Duodenal mucosa (tissue), 2 donors: ENCODE measurements at regions not wholly inside any gene's neighbourhood (a gene's known extent, or its start where the extent isn't known, plus 50 kb on each side); places are given as distances from the start of the nearest gene placed in this dataset.

Experiments used
- H3K27ac ChIP-seq: one replicate; pipeline ENCODE4 v1.7.0; 2013; ENCODE audit warnings: low read depth, low read length
- H3K27me3 ChIP-seq, 2 donors: one replicate each; pipeline ENCODE4 v1.7.0; 2013; ENCODE audit warnings: low read length in 2 of 2, control low read depth in 1 of 2; ENCODE audit not compliant: insufficient read depth in 2 of 2, control insufficient read depth in 1 of 2
- H3K36me3 ChIP-seq, 2 donors: one replicate each; pipeline ENCODE4 v1.7.0; 2013; ENCODE audit warnings: low read length in 2 of 2, control low read depth in 1 of 2; ENCODE audit not compliant: insufficient read depth in 2 of 2, control insufficient read depth in 1 of 2
- H3K4me1 ChIP-seq, 2 donors: one replicate each; pipeline ENCODE4 v1.7.0; 2013; ENCODE audit warnings: low read length in 2 of 2, control low read depth in 1 of 2; ENCODE audit not compliant: insufficient read depth in 2 of 2, control insufficient read depth in 1 of 2
- H3K4me3 ChIP-seq, 2 donors: one replicate each; pipeline ENCODE4 v1.7.0; 2013; ENCODE audit warnings: low read length in 2 of 2, low read depth in 1 of 2
- H3K9ac ChIP-seq, 2 donors: one replicate each; pipeline ENCODE4 v1.7.0; 2013; ENCODE audit warnings: low read length in 2 of 2, low read depth in 1 of 2
- H3K9me3 ChIP-seq, 2 donors: one replicate each; pipeline ENCODE4 v1.7.0; 2013; ENCODE audit warnings: low read length in 2 of 2, control low read depth in 1 of 2; ENCODE audit not compliant: control insufficient read depth in 1 of 2

GRCh38 chr2:180174580-180174979 lies 167.5 kb upstream of the CWC22 start:
- Histone ChIP-seq H3K4me3 (no peak overlapping the region), H3K9ac (no peak overlapping the region), H3K4me1 (no peaks in the 10 kb centered on the region), H3K36me3 (no peaks in the 10 kb centered on the region), H3K27ac (no peak overlapping the region), H3K27me3 (no peaks in the 10 kb centered on the region), H3K9me3 (peaks cover under 1 to 3% of the 10 kb centered on the region in 2 donors)

GRCh38 chr2:180169474-180169873 lies 162.4 kb upstream of the CWC22 start:
- Histone ChIP-seq H3K9me3 (peaks cover 7 to 11% of the 10 kb centered on the region in 2 donors), H3K9ac (no peak overlapping the region), H3K36me3 (no peaks in the 10 kb centered on the region), H3K27me3 (no peaks in the 10 kb centered on the region), H3K4me3 (no peak overlapping the region), H3K27ac (no peak overlapping the region), H3K4me1 (no peaks in the 10 kb centered on the region)

- Histone ChIP-seq H3K27ac (no peak overlapping the region), H3K27me3 (no peaks in the 10 kb centered on the region), H3K4me3 (no peak overlapping the region), H3K9ac (no peak overlapping the region), H3K9me3 (no peaks in the 10 kb centered on the region), H3K4me1 (no peaks in the 10 kb centered on the region), H3K36me3 (no peaks in the 10 kb centered on the region)
These were observed 154.3 kb upstream of the CWC22 start for GRCh38 chr2:180161415-180161814.

GRCh38 chr2:180159921-180160320 lies 152.8 kb upstream of the CWC22 start:
- Histone ChIP-seq H3K9me3 (no peaks in the 10 kb centered on the region), H3K27ac (no peak overlapping the region), H3K4me3 (no peak overlapping the region), H3K36me3 (no peaks in the 10 kb centered on the region), H3K27me3 (no peaks in the 10 kb centered on the region), H3K9ac (no peak overlapping the region), H3K4me1 (no peaks in the 10 kb centered on the region)

GRCh38 chr2:180158961-180159360 lies 151.9 kb upstream of the CWC22 start:
- Histone ChIP-seq H3K27ac (no peak overlapping the region), H3K4me3 (no peak overlapping the region), H3K9me3 (no peaks in the 10 kb centered on the region), H3K27me3 (no peaks in the 10 kb centered on the region), H3K36me3 (no peaks in the 10 kb centered on the region), H3K9ac (no peak overlapping the region), H3K4me1 (no peaks in the 10 kb centered on the region)

GRCh38 chr2:180156651-180157050 lies 149.6 kb upstream of the CWC22 start:
- Histone ChIP-seq H3K9ac (no peak overlapping the region), H3K4me1 (no peaks in the 10 kb centered on the region), H3K9me3 (no peaks in the 10 kb centered on the region), H3K27ac (no peak overlapping the region), H3K4me3 (no peak overlapping the region), H3K36me3 (no peaks in the 10 kb centered on the region), H3K27me3 (no peaks in the 10 kb centered on the region)

- Histone ChIP-seq H3K9me3 (no peaks in the 10 kb centered on the region), H3K4me3 (no peak overlapping the region), H3K4me1 (no peaks in the 10 kb centered on the region), H3K9ac (no peak overlapping the region), H3K27me3 (no peaks in the 10 kb centered on the region), H3K36me3 (no peaks in the 10 kb centered on the region), H3K27ac (no peak overlapping the region)
These were observed 143.5 kb upstream of the CWC22 start for GRCh38 chr2:180150606-180151005.

- Histone ChIP-seq H3K4me3 (no peak overlapping the region), H3K27ac (no peak overlapping the region), H3K9me3 (no peaks in the 10 kb centered on the region), H3K36me3 (no peaks in the 10 kb centered on the region), H3K9ac (no peak overlapping the region), H3K4me1 (no peaks in the 10 kb centered on the region), H3K27me3 (no peaks in the 10 kb centered on the region)
These were observed 139.4 kb upstream of the CWC22 start for GRCh38 chr2:180146541-180146940.

GRCh38 chr2:180146114-180146513 lies 139.0 kb upstream of the CWC22 start:
- H3K27ac ChIP-seq: no peak overlapping the region
- no peaks in the 10 kb centered on the region for H3K36me3 ChIP-seq
- no peaks in the 10 kb centered on the region for H3K27me3 ChIP-seq
- no peaks in the 10 kb centered on the region for H3K9me3 ChIP-seq
- H3K9ac ChIP-seq: no peak overlapping the region
- H3K4me3 ChIP-seq: no peak overlapping the region
- H3K4me1 ChIP-seq: no peaks in the 10 kb centered on the region

GRCh38 chr2:180145163-180145562 lies 138.1 kb upstream of the CWC22 start:
- Histone ChIP-seq H3K27ac (no peak overlapping the region), H3K4me1 (no peaks in the 10 kb centered on the region), H3K36me3 (no peaks in the 10 kb centered on the region), H3K9me3 (no peaks in the 10 kb centered on the region), H3K4me3 (no peak overlapping the region), H3K9ac (no peak overlapping the region), H3K27me3 (no peaks in the 10 kb centered on the region)

GRCh38 chr2:180144338-180144813 lies 137.3 kb upstream of the CWC22 start:
- Histone ChIP-seq H3K4me3 (no peak overlapping the region), H3K9ac (no peak overlapping the region), H3K36me3 (no peaks in the 10 kb centered on the region), H3K9me3 (no peaks in the 10 kb centered on the region), H3K4me1 (no peaks in the 10 kb centered on the region), H3K27me3 (no peaks in the 10 kb centered on the region), H3K27ac (no peak overlapping the region)
